Liver (tissue), 7 donors: ENCODE measurements at regions not wholly inside any gene's neighbourhood (a gene's known extent, or its start where the extent isn't known, plus 50 kb on each side); places are given as distances from the start of the nearest gene placed in this dataset.

ENCODE experiments used
- DNase-seq: peaks from one replicate; pipeline ENCODE4 v3.0.0-alpha.2; 2017; ENCODE audit warnings: low spot score
- H3K27ac ChIP-seq, 2 donors: one replicate each; pipeline ENCODE4 v1.7.0; 2013; ENCODE audit warnings: inconsistent platforms in 2 of 2, low read length in 2 of 2, control low read depth in 1 of 2, low read depth in 1 of 2, mild to moderate bottlenecking in 1 of 2
- H3K27me3 ChIP-seq, 4 donors: one replicate each; pipeline versions ENCODE4 v1.6.1 to v1.7.0; 2013; ENCODE audit warnings: low read length in 3 of 4, inconsistent platforms in 1 of 4, mild to moderate bottlenecking in 1 of 4, moderate library complexity in 1 of 4; ENCODE audit not compliant: control insufficient read depth in 4 of 4, insufficient read depth in 4 of 4
- H3K36me3 ChIP-seq, 4 donors: one replicate each; pipeline versions ENCODE4 v1.6.1 to v1.7.0; 2013; ENCODE audit warnings: low read length in 3 of 4, mild to moderate bottlenecking in 3 of 4, low read depth in 1 of 4, moderate library complexity in 1 of 4; ENCODE audit not compliant: control insufficient read depth in 4 of 4, insufficient read depth in 3 of 4
- H3K4me1 ChIP-seq, 4 donors: one replicate each; pipeline versions ENCODE4 v1.6.1 to v1.7.0; 2013; ENCODE audit warnings: low read length in 3 of 4, mild to moderate bottlenecking in 3 of 4, moderate library complexity in 1 of 4; ENCODE audit not compliant: control insufficient read depth in 4 of 4, insufficient read depth in 4 of 4
- H3K4me3 ChIP-seq, 3 donors: one replicate each; pipeline versions ENCODE4 v1.6.1 to v1.7.0; 2013; ENCODE audit warnings: low read length in 3 of 3, control low read depth in 1 of 3, low read depth in 1 of 3, mild to moderate bottlenecking in 1 of 3
- H3K9ac ChIP-seq, 2 donors: one replicate each; pipeline ENCODE4 v1.7.0; 2013; ENCODE audit warnings: low read length in 2 of 2, mild to moderate bottlenecking in 2 of 2, moderate library complexity in 2 of 2, control low read depth in 1 of 2, low read depth in 1 of 2
- H3K9me3 ChIP-seq, 4 donors: one replicate each; pipeline versions ENCODE4 v1.6.1 to v1.7.0; 2013; ENCODE audit warnings: low read length in 3 of 4; ENCODE audit not compliant: control insufficient read depth in 4 of 4
- ATF3 ChIP-seq: IDR thresholded peaks from 2 replicates; pipeline ENCODE4 v1.6.1; 2016; ENCODE audit warnings: antibody characterized with exemption
- EGR1 ChIP-seq, 2 donors: IDR thresholded peaks; 2 replicates each; pipeline ENCODE4 v1.6.1; 2016 to 2018; ENCODE audit warnings: antibody characterized with exemption in 2 of 2, low read depth in 2 of 2
- FOXA1 ChIP-seq: IDR thresholded peaks from 2 replicates; pipeline ENCODE4 v1.6.1; 2016; ENCODE audit warnings: antibody characterized with exemption
- FOXA2 ChIP-seq: IDR thresholded peaks from 2 replicates; pipeline ENCODE4 v1.6.1; 2016; ENCODE audit warnings: antibody characterized with exemption
- GABPA ChIP-seq, 2 donors: IDR thresholded peaks in 1 of 2; conservative IDR thresholded peaks in 1 of 2; 2 replicates each; pipeline ENCODE4 v1.6.1; 2016; ENCODE audit warnings: antibody characterized with exemption in 2 of 2, mild to moderate bottlenecking in 1 of 2, moderate library complexity in 1 of 2
- HNF4A ChIP-seq, 2 donors: conservative IDR thresholded peaks; 2 replicates each; pipeline ENCODE4 v1.6.1; 2016; ENCODE audit warnings: antibody characterized with exemption in 2 of 2, mild to moderate bottlenecking in 2 of 2
- HNF4G ChIP-seq: IDR thresholded peaks from 2 replicates; pipeline ENCODE4 v1.6.1; 2016; ENCODE audit warnings: antibody characterized with exemption
- JUND ChIP-seq, 2 donors: IDR thresholded peaks; 2 replicates each; pipeline ENCODE4 v1.6.1; 2016; ENCODE audit warnings: antibody characterized with exemption in 2 of 2
- MAX ChIP-seq: IDR thresholded peaks from 2 replicates; pipeline ENCODE4 v1.6.1; 2016; ENCODE audit warnings: antibody characterized with exemption
- NR2F2 ChIP-seq: IDR thresholded peaks from 2 replicates; pipeline ENCODE4 v1.6.1; 2016; ENCODE audit warnings: antibody characterized with exemption
- RAD21 ChIP-seq, 2 donors: IDR thresholded peaks; 2 replicates each; pipeline ENCODE4 v1.6.1; 2016; ENCODE audit warnings: antibody characterized with exemption in 2 of 2, mild to moderate bottlenecking in 2 of 2
- REST ChIP-seq: IDR thresholded peaks from 2 replicates; pipeline ENCODE4 v1.6.1; 2016; ENCODE audit warnings: antibody characterized with exemption, mild to moderate bottlenecking
- RXRA ChIP-seq, 2 donors: IDR thresholded peaks; 2 replicates each; pipeline ENCODE4 v1.6.1; 2017 to 2018; ENCODE audit warnings: antibody characterized with exemption in 2 of 2, mild to moderate bottlenecking in 1 of 2
- SP1 ChIP-seq: IDR thresholded peaks from 2 replicates; pipeline ENCODE4 v1.6.1; 2018; ENCODE audit warnings: antibody characterized with exemption, mild to moderate bottlenecking
- TAF1 ChIP-seq: conservative IDR thresholded peaks from 2 replicates; pipeline ENCODE4 v1.6.1; 2016; ENCODE audit warnings: antibody characterized with exemption, mild to moderate bottlenecking
- YY1 ChIP-seq: IDR thresholded peaks from 2 replicates; pipeline ENCODE4 v1.6.1; 2016; ENCODE audit warnings: antibody characterized with exemption, mild to moderate bottlenecking
- ZBTB33 ChIP-seq: IDR thresholded peaks from 2 replicates; pipeline ENCODE4 v1.6.1; 2016; ENCODE audit warnings: antibody characterized with exemption
- WGBS: extraction: QIAGEN DNeasy Blood & Tissue Kit; methylation state at CpG from one replicate; pipeline ENCODE4 v1.1.7; 2013; 5-methylcytosine and 5-hydroxymethylcytosine counted together
- donor health status: healthy.
- donor health status: healthy.
- donor health status: healthy.
- donor health status: healthy.

- no peak overlapping the region for H3K9ac ChIP-seq
- no peak overlapping the region for H3K4me3 ChIP-seq
- H3K36me3 ChIP-seq: no peaks in the 10 kb centered on the region
- peaks cover 0 to 10% (median 2%) of the 10 kb centered on the region in 4 donors for H3K9me3 ChIP-seq
- no peak overlapping the region for H3K27ac ChIP-seq
- H3K4me1 ChIP-seq: peaks cover 11 to 39% (median 25%) of the 10 kb centered on the region in 4 donors
- no peak for DNase-seq
- H3K27me3 ChIP-seq: peaks cover 5 to 32% (median 15%) of the 10 kb centered on the region in 4 donors
- TF ChIP-seq RAD21 (IDR thresholded peaks at IDR 0.05): no peak
- no peak for TF ChIP-seq FOXA1
- TF ChIP-seq TAF1: no peak
- WGBS: 84% methylated on average over 3 of the region's 3 CpGs
These were observed 241.1 kb upstream of the TOPAZ1 start for GRCh38 chr3:44000586-44000985.

GRCh38 chr3:44001072-44001471 is 240.6 kb upstream of the TOPAZ1 start:
- H3K4me3 ChIP-seq: no peak overlapping the region
- H3K27ac ChIP-seq: no peak overlapping the region
- H3K9me3 ChIP-seq: peaks cover 0 to 10% (median 2%) of the 10 kb centered on the region in 4 donors
- WGBS: 76% methylated on average over 3 of the region's 3 CpGs
- TF ChIP-seq NR2F2 (no peak), YY1 (no peak), GABPA (IDR thresholded peaks at IDR 0.05 in 1 of 2, conservative IDR thresholded peaks at IDR 0.05 in 1 of 2) (no peak), RXRA (IDR thresholded peaks at IDR 0.05) (no peak), HNF4G (no peak), TAF1 (no peak), MAX (no peak), SP1 (no peak), HNF4A (conservative IDR thresholded peaks at IDR 0.05) (no peak), FOXA2 (no peak), RAD21 (IDR thresholded peaks at IDR 0.05) (no peak), EGR1 (IDR thresholded peaks at IDR 0.05; ENCODE audit: low read depth in 2 of 2) (no peak), JUND (IDR thresholded peaks at IDR 0.05) (no peak), ZBTB33 (no peak), FOXA1 (no peak)
- H3K9ac ChIP-seq: no peak overlapping the region
- H3K27me3 ChIP-seq: peaks cover 5 to 32% (median 15%) of the 10 kb centered on the region in 4 donors
- H3K36me3 ChIP-seq: no peaks in the 10 kb centered on the region
- peaks cover 7 to 34% (median 21%) of the 10 kb centered on the region in 4 donors for H3K4me1 ChIP-seq
- DNase-seq: no peak

GRCh38 chr3:44003801-44004200 is 237.9 kb upstream of the TOPAZ1 start:
- TF ChIP-seq RAD21 (IDR thresholded peaks at IDR 0.05): no peak
- no peak for TF ChIP-seq REST
- no peak for TF ChIP-seq ATF3
- WGBS: 74% methylated on average over 6 of the region's 6 CpGs
- Histone ChIP-seq H3K9ac (no peak overlapping the region), H3K9me3 (peaks cover 0 to 10% (median 2%) of the 10 kb centered on the region in 4 donors), H3K27me3 (peaks cover 0 to 25% (median 7%) of the 10 kb centered on the region in 4 donors), H3K4me3 (no peak overlapping the region), H3K4me1 (peaks cover 0 to 7% (median 2%) of the 10 kb centered on the region in 4 donors), H3K27ac (no peak overlapping the region), H3K36me3 (no peaks in the 10 kb centered on the region)
- no peak for DNase-seq
